ENCODE measurements at regions not wholly inside any gene's neighbourhood (a gene's known extent, or its start where the extent isn't known, plus 50 kb on each side); places are given as distances from the start of the nearest gene placed in this dataset.
A peak's percentile ranks its signal among the peaks of the same experiment; 100 is the strongest.

- no peak for DNase-seq (ENCODE audit: low spot score)
Measured at GRCh38 chr1:105838071-105838470, 1218.4 kb upstream of the PRMT6 start.

- DNase-seq (ENCODE audit: low spot score) = no peak
Measured at GRCh38 chr1:105865546-105865945, 1190.9 kb upstream of the PRMT6 start.

- DNase-seq (ENCODE audit: low spot score) = no peak
Measured at GRCh38 chr1:105872817-105873216, 1183.7 kb upstream of the PRMT6 start.

- no peak for DNase-seq (ENCODE audit: low spot score)
Measured at GRCh38 chr1:105874621-105875020, 1181.9 kb upstream of the PRMT6 start.

GRCh38 chr1:105886309-105886708 is 1170.2 kb upstream of the PRMT6 start:
- DNase-seq (ENCODE audit: low spot score) = no peak

GRCh38 chr1:105891308-105891707 is 1165.2 kb upstream of the PRMT6 start:
- DNase-seq (ENCODE audit: low spot score) = no peak

- no peak for DNase-seq (ENCODE audit: low spot score)
Measured at GRCh38 chr1:105894006-105894405, 1162.5 kb upstream of the PRMT6 start.

GRCh38 chr1:105909811-105910210 is 1146.7 kb upstream of the PRMT6 start:
- no peak for DNase-seq (ENCODE audit: low spot score)

- DNase-seq (ENCODE audit: low spot score) = no peak
Measured at GRCh38 chr1:105914403-105914802, 1142.1 kb upstream of the PRMT6 start.

GRCh38 chr1:105934806-105935205 is 1121.7 kb upstream of the PRMT6 start:
- DNase-seq (ENCODE audit: low spot score) = no peak

GRCh38 chr1:105964879-105965278 is 1091.6 kb upstream of the PRMT6 start:
- DNase-seq (ENCODE audit: low spot score) = no peak

GRCh38 chr1:105997516-105997915 is 1059.0 kb upstream of the PRMT6 start:
- no peak for DNase-seq (ENCODE audit: low spot score)

- DNase-seq (ENCODE audit: low spot score) = no peak
Measured at GRCh38 chr1:106022312-106022902, 1034.1 kb upstream of the PRMT6 start.

- no peak for DNase-seq (ENCODE audit: low spot score)
Measured at GRCh38 chr1:106027871-106028270, 1028.6 kb upstream of the PRMT6 start.

GRCh38 chr1:106037526-106037925 is 1018.9 kb upstream of the PRMT6 start:
- DNase-seq (ENCODE audit: low spot score) = no peak

GRCh38 chr1:106038260-106038659 is 1018.2 kb upstream of the PRMT6 start:
- DNase-seq (ENCODE audit: low spot score) = no peak

- no peak for DNase-seq (ENCODE audit: low spot score)
Measured at GRCh38 chr1:106043971-106044370, 1012.5 kb upstream of the PRMT6 start.

- DNase-seq (ENCODE audit: low spot score) = no peak
Measured at GRCh38 chr1:106047210-106047609, 1009.3 kb upstream of the PRMT6 start.

- no peak for DNase-seq (ENCODE audit: low spot score)
Measured at GRCh38 chr1:106049595-106049994, 1006.9 kb upstream of the PRMT6 start.

- DNase-seq (ENCODE audit: low spot score) = peak; percentile 61
Measured at GRCh38 chr1:106055855-106056254, 1000.6 kb upstream of the PRMT6 start.

GRCh38 chr1:106061586-106062495 is 994.6 kb upstream of the PRMT6 start:
- DNase-seq (ENCODE audit: low spot score) = no peak

- no peak for DNase-seq (ENCODE audit: low spot score)
Measured at GRCh38 chr1:106063510-106063909, 993.0 kb upstream of the PRMT6 start.

- no peak for DNase-seq (ENCODE audit: low spot score)
Measured at GRCh38 chr1:106072909-106073600, 983.4 kb upstream of the PRMT6 start.
